Thymus (tissue), 11 donors: ENCODE measurements at regions not wholly inside any gene's neighbourhood (a gene's known extent, or its start where the extent isn't known, plus 50 kb on each side); places are given as distances from the start of the nearest gene placed in this dataset.

ENCODE experiments used
- DNase-seq, 9 donors: peaks; one replicate each; pipeline ENCODE4 v3.0.0-alpha.2; 2013; ENCODE audit warnings: low spot score in 9 of 9, low read depth in 6 of 9, missing footprints in 1 of 9
- H3K27ac ChIP-seq, 2 donors: one replicate each; pipeline ENCODE4 v1.5.1; 2013; ENCODE audit warnings: control low read depth in 1 of 2, low read depth in 1 of 2, low read length in 1 of 2, mild to moderate bottlenecking in 1 of 2, moderate library complexity in 1 of 2
- H3K27me3 ChIP-seq, 2 donors: one replicate each; pipeline ENCODE4 v1.5.1; 2013; ENCODE audit warnings: low read length in 1 of 2; ENCODE audit not compliant: control insufficient read depth in 2 of 2, insufficient read depth in 1 of 2
- H3K36me3 ChIP-seq, 2 donors: one replicate each; pipeline ENCODE4 v1.5.1; 2013; ENCODE audit warnings: low read length in 1 of 2, mild to moderate bottlenecking in 1 of 2, moderate library complexity in 1 of 2; ENCODE audit not compliant: control insufficient read depth in 2 of 2, insufficient read depth in 2 of 2
- H3K4me1 ChIP-seq, 2 donors: one replicate each; pipeline ENCODE4 v1.5.1; 2013; ENCODE audit warnings: low read length in 2 of 2; ENCODE audit not compliant: control insufficient read depth in 2 of 2, insufficient read depth in 2 of 2
- H3K4me3 ChIP-seq, 2 donors: one replicate each; pipeline ENCODE4 v1.5.1; 2013; ENCODE audit warnings: low read length in 2 of 2, control low read depth in 1 of 2, mild to moderate bottlenecking in 1 of 2
- H3K9me3 ChIP-seq, 2 donors: one replicate each; pipeline ENCODE4 v1.5.1; 2013; ENCODE audit warnings: low read length in 1 of 2, mild to moderate bottlenecking in 1 of 2; ENCODE audit not compliant: control insufficient read depth in 2 of 2, insufficient read depth in 1 of 2
- WGBS: extraction: QIAGEN DNeasy Blood & Tissue Kit; methylation state at CpG from one replicate; pipeline ENCODE4 v1.1.7; 2013; 5-methylcytosine and 5-hydroxymethylcytosine counted together
- donor health status: healthy.

DNA sequence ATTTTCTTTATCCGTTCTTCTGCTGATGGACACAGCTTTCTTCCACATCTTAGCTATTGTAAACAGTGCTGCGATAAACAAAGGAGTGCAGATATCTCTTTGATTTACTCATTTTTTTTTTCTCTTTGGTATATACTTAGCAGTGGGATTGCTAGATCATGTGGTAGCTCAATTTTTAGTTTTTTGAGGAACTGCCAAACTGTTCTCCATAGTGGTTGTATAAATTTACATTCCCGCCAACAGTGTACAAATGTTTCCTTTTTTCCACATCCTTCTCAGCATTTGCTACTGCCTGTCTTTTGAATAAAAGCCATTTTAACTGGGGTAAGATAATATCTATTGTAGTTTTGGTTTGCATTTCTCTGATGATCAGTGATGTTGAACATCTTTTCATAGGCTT lies 196.8 kb upstream of the ZNF717 start:
- Histone ChIP-seq H3K9me3 (no peaks in the 10 kb centered on the region), H3K27ac (no peak overlapping the region), H3K27me3 (no peaks in the 10 kb centered on the region), H3K36me3 (no peaks in the 10 kb centered on the region), H3K4me3 (no peak overlapping the region), H3K4me1 (no peaks in the 10 kb centered on the region)
- DNase-seq: no peak
- 95% methylated on average over 3 of the region's 3 CpGs for WGBS

- Histone ChIP-seq H3K27ac (no peak overlapping the region), H3K36me3 (no peaks in the 10 kb centered on the region), H3K4me1 (no peaks in the 10 kb centered on the region), H3K4me3 (no peak overlapping the region), H3K9me3 (no peaks in the 10 kb centered on the region), H3K27me3 (no peaks in the 10 kb centered on the region)
- WGBS: 78% methylated on average over 2 of the region's 2 CpGs
- no peak for DNase-seq
Observed at GRCh38 chr3:75983111-75983510, 197.8 kb upstream of the ZNF717 start.

DNA sequence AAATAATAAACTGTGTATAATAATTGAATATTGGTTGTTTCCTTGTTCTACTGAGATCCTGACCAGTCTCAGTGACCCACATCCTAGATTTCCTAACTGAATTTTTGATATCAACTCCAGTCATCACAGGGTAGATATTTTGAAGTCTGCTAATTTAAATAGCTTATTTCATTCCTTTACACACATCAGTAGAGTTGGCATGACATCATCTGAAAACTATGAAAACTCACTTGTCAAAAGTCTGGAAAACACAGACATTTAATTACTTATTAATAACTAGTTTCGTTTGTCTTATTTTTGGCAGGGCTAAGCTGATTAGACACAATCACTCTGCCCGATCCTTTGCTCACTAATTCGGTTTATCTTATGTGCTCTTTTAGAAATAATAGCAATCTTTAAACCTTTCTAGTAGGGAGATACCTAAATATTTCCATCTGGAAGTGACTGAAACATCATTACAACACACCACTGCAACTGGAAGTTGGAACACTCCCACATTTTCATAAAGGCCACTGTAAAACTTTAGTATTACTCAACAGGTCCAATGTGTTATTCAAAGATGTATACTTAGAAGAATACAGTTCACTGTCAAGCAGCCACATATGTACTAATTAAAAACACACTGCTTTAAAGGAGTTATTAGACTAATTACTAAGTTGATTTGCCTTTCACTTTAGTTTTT lies 198.4 kb upstream of the ZNF717 start:
- Histone ChIP-seq H3K27me3 (no peaks in the 10 kb centered on the region), H3K4me1 (no peaks in the 10 kb centered on the region), H3K9me3 (no peaks in the 10 kb centered on the region), H3K36me3 (no peaks in the 10 kb centered on the region), H3K27ac (no peak overlapping the region), H3K4me3 (no peak overlapping the region)
- no peak for DNase-seq
- WGBS: 83% methylated on average over 3 of the region's 3 CpGs

DNA sequence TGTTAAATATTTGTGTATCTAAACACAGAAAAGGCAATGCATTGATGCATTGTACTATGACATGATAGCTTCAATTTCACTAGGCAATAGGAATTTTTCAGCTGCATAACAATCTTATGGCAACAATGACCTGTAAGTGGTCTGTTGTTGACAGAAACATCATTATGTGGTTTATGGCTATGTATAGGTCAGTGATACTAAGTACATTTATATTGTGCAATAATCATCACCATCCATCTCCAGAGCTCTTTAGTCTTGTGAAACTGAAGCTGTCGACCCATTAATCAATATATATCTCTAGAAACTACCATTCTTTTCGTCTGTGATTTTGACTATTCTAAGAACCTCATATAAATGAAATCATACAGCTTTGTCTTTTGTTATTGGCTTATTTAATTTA lies 200.1 kb upstream of the ZNF717 start:
- peaks cover 0 to 4% of the 10 kb centered on the region in 2 donors for H3K9me3 ChIP-seq
- no peaks in the 10 kb centered on the region for H3K36me3 ChIP-seq
- no peaks in the 10 kb centered on the region for H3K27me3 ChIP-seq
- no peak overlapping the region for H3K4me3 ChIP-seq
- no peak overlapping the region for H3K27ac ChIP-seq
- no peak for DNase-seq
- H3K4me1 ChIP-seq: no peaks in the 10 kb centered on the region
- 38% methylated on average over 2 of the region's 2 CpGs for whole genome bisulfite sequencing

DNA sequence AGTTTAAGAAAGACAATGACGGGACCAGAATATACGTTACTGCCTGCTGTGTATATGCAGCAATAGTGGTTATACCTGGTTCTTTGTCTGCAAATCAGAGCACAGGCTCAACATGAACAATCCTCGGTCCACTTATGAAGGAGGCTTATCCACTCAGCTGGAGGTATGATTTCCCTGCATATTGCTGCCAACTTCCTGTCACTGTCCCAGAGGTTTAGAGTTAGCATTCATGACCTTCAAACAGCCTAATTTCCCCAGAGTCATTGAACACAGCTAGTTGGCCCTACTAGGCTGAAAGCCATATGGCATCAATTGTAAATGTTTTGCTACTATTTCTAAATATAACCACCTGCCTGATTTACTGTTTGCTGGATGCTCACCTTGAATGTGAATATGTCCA lies 224.9 kb upstream of the ZNF717 start:
- Histone ChIP-seq H3K9me3 (no peaks in the 10 kb centered on the region), H3K27ac (no peak overlapping the region)
- 94% methylated on average over 3 of the region's 3 CpGs for WGBS

DNA sequence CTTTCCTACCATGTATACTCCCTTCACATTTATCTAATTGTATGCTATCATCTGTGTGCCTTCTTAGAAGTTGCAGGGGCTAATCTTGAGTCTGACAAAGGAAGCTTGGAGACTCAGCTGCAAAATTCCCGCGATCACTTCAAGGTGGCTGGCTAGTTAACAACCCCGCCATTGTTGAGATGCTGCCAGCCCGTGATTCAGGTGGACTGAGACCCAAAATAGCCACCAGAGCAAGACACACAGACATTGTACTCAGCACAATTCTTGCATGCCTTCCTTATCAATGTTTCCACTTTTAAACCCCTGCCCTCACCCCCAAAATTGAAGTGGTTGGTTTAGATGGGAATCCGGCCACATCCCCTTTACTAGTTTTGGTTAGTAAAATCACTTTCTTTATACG lies 225.8 kb upstream of the ZNF717 start:
- Histone ChIP-seq H3K4me3 (no peak overlapping the region), H3K9me3 (no peaks in the 10 kb centered on the region), H3K27ac (no peak overlapping the region), H3K4me1 (no peaks in the 10 kb centered on the region), H3K27me3 (no peaks in the 10 kb centered on the region), H3K36me3 (no peaks in the 10 kb centered on the region)
- no peak for DNase-seq
- 92% methylated on average over 6 of the region's 6 CpGs for WGBS

More for the DNA sequence above, 224.9 kb upstream of the ZNF717 start:
- H3K27me3 ChIP-seq: no peaks in the 10 kb centered on the region
- DNase-seq: no peak
- H3K4me3 ChIP-seq: no peak overlapping the region
- H3K4me1 ChIP-seq: no peaks in the 10 kb centered on the region
- H3K36me3 ChIP-seq: no peaks in the 10 kb centered on the region

GRCh38 chr3:76015496-76015895 lies 230.1 kb upstream of the ZNF717 start:
- Histone ChIP-seq H3K27ac (no peak overlapping the region), H3K4me1 (no peaks in the 10 kb centered on the region), H3K27me3 (no peaks in the 10 kb centered on the region), H3K9me3 (no peaks in the 10 kb centered on the region), H3K4me3 (no peak overlapping the region), H3K36me3 (no peaks in the 10 kb centered on the region)
- DNase-seq: no peak
- WGBS: 97% methylated on average over 2 of the region's 2 CpGs

- Histone ChIP-seq H3K9me3 (no peaks in the 10 kb centered on the region), H3K27me3 (no peaks in the 10 kb centered on the region), H3K27ac (no peak overlapping the region), H3K4me1 (no peaks in the 10 kb centered on the region), H3K36me3 (no peaks in the 10 kb centered on the region), H3K4me3 (no peak overlapping the region)
- no peak for DNase-seq
- 93% methylated on average over 6 of the region's 6 CpGs for WGBS
Observed at GRCh38 chr3:76016111-76016510, 230.8 kb upstream of the ZNF717 start.

GRCh38 chr3:76016769-76017439 lies 231.6 kb upstream of the ZNF717 start:
- Histone ChIP-seq H3K4me1 (no peaks in the 10 kb centered on the region), H3K36me3 (no peaks in the 10 kb centered on the region), H3K27me3 (no peaks in the 10 kb centered on the region), H3K4me3 (no peak overlapping the region), H3K27ac (no peak overlapping the region), H3K9me3 (no peaks in the 10 kb centered on the region)
- 84% methylated on average over 6 of the region's 6 CpGs for WGBS
- no peak for DNase-seq
